KOPT-K1 (cell line): ENCODE measurements at regions not wholly inside any gene's neighbourhood (a gene's known extent, or its start where the extent isn't known, plus 50 kb on each side); places are given as distances from the start of the nearest gene placed in this dataset.

Source experiments
- H3K27ac ChIP-seq: fragments of 200-600 bp; sonication (generic); 2 replicates; pipeline ENCODE4 v1.5.1; 2016; ENCODE audit warnings: antibody characterized with exemption, mild to moderate bottlenecking, low read depth, low read length; ENCODE audit not compliant: poor library complexity, severe bottlenecking
- H3K36me3 ChIP-seq: fragments of 200-600 bp; sonication (generic); 2 replicates; pipeline ENCODE4 v1.5.1; 2017; ENCODE audit warnings: antibody characterized with exemption, mild to moderate bottlenecking, low read length, moderate library complexity; ENCODE audit not compliant: insufficient read depth
- H3K9me3 ChIP-seq: fragments of 200-600 bp; sonication (generic); 2 replicates; pipeline ENCODE4 v1.5.1; 2017; ENCODE audit warnings: antibody characterized with exemption, low read length, mild to moderate bottlenecking; ENCODE audit not compliant: insufficient read depth, poor library complexity, severe bottlenecking

- H3K36me3 ChIP-seq: no peaks in the 10 kb centered on the region
- H3K9me3 ChIP-seq: peaks cover 5% of the 10 kb centered on the region
- no peak overlapping the region for H3K27ac ChIP-seq
These were observed 93.8 kb downstream of the GLRX3 start for GRCh38 chr10:130230036-130230435.

- peaks cover 5% of the 10 kb centered on the region for H3K9me3 ChIP-seq
- no peaks in the 10 kb centered on the region for H3K36me3 ChIP-seq
- H3K27ac ChIP-seq: no peak overlapping the region
These were observed 94.4 kb downstream of the GLRX3 start for GRCh38 chr10:130230611-130231010.

DNA sequence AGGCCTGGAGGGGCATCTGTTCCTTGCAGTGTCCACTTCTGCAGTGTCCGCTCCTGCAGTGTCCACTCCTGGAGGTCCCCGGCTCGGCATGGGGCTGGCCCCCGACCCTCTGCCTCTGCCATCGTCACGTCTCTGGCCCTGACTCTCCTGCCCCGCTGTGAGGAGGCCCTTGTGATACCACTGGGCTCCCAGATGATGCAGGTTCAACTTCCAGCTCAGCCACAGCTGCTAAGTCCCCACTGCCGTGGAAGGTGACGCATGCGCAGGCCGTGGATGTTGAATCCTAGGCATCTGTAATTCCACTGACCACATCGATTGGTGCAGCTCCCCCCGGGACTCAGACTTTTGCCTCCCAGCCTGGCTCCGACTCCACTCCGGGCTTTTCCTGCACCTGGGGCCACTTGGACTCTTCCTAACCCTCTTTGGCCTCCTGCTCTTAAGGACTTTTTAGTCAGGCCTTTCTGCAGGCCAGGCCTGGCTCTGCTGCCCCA, 95.1 kb downstream of the GLRX3 start:
- Histone ChIP-seq H3K27ac (no peak overlapping the region), H3K36me3 (no peaks in the 10 kb centered on the region), H3K9me3 (peaks cover 5% of the 10 kb centered on the region)

DNA sequence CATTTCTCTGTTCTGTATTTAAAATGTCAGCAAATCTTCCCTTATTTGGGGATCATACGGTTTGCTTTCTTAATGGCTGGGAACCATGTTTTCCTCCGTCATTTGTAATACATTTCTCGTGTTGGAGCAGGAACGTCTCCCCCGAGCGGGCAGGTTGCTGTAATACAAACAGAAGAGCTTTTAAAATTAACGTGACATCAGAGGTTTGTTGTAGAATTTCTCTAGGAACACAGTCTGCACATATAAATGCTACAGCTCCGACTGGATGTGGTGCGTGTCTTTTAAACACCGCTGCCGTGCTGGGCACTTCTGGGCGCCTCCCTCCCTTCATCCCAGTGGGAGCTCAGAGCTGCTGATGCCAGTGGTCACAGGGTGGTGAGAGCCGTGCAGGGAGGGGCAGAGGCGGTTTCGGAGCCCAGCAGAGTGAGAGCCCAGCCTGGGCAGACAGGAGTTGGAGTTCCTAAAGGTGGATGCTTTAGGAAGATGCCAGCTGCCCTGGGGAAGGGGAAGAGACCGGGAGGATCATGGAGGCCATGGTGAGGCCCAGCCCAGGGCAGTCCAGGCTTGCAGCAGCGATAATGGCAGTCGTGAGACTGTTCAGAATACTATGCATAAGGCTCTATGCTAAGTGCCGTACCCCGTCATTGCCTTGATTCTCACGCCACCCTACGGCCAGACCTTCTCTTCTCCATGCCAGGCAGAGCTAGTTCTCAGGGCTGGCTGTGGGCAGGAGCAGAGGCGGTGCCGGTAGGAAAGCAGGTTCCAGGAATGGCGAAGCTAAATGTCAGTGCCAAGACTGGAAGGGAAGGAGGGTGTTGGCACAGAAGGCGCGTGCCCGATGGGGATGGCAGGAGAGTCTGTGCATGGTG, 96.2 kb downstream of the GLRX3 start:
- Histone ChIP-seq H3K36me3 (no peaks in the 10 kb centered on the region), H3K27ac (no peak overlapping the region)

GRCh38 chr10:130233035-130233360, 96.8 kb downstream of the GLRX3 start:
- Histone ChIP-seq H3K9me3 (no peaks in the 10 kb centered on the region), H3K36me3 (no peaks in the 10 kb centered on the region), H3K27ac (no peak overlapping the region)

More for the DNA sequence above, 96.2 kb downstream of the GLRX3 start:
- peaks cover under 1% of the 10 kb centered on the region for H3K9me3 ChIP-seq

GRCh38 chr10:130233426-130233825, 97.2 kb downstream of the GLRX3 start:
- no peaks in the 10 kb centered on the region for H3K9me3 ChIP-seq
- H3K27ac ChIP-seq: no peak overlapping the region
- no peaks in the 10 kb centered on the region for H3K36me3 ChIP-seq

DNA sequence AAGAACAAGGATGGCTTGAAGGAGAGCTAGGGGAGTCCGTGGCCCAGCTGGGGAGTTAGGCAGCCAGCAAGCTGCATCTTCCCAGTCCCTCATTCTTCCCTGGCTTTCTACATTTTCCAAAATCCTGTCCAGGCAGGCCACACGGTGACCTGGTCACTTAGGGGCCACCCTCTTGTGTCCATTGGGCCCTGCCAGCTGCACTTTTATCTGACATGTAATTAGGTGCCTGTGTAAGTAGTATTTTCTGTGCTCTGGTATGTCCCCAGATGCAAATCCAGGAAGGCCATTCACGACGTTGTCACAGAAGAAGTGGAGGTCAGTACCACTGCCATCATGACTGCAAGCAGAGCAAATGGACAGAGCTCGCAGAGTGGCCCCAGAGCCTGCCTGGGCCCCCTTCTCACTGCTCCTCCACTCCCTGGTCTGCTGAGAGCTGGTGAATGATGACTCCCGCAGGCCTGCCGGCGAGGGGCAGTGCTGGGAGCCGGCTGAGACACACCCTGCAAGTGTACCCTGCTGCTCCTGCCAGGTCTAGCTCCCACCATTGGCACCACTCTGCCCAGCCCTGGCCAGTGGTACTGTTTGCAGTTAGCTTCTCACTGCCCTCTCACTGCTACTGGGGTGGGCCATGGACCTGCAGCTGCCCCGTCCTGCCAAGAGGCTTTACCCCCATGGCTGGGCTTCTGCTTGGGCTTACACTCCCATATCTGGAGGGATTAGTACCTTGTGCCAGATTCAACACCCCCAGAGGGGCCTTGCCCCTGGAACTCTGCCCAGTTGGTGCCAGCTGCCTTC, 98.2 kb downstream of the GLRX3 start:
- no peaks in the 10 kb centered on the region for H3K9me3 ChIP-seq
- H3K27ac ChIP-seq: no peak overlapping the region
- no peaks in the 10 kb centered on the region for H3K36me3 ChIP-seq

GRCh38 chr10:130236711-130237110, 100.5 kb downstream of the GLRX3 start:
- Histone ChIP-seq H3K27ac (no peak overlapping the region), H3K36me3 (no peaks in the 10 kb centered on the region), H3K9me3 (peaks cover 11% of the 10 kb centered on the region)

GRCh38 chr10:130240409-130240808, 104.2 kb downstream of the GLRX3 start:
- H3K27ac ChIP-seq: no peak overlapping the region
- H3K36me3 ChIP-seq: no peaks in the 10 kb centered on the region
- peaks cover 22% of the 10 kb centered on the region for H3K9me3 ChIP-seq

- no peak overlapping the region for H3K27ac ChIP-seq
- H3K36me3 ChIP-seq: no peaks in the 10 kb centered on the region
- H3K9me3 ChIP-seq: peaks cover 22% of the 10 kb centered on the region
These were observed 106.3 kb downstream of the GLRX3 start for GRCh38 chr10:130242513-130242912.

DNA sequence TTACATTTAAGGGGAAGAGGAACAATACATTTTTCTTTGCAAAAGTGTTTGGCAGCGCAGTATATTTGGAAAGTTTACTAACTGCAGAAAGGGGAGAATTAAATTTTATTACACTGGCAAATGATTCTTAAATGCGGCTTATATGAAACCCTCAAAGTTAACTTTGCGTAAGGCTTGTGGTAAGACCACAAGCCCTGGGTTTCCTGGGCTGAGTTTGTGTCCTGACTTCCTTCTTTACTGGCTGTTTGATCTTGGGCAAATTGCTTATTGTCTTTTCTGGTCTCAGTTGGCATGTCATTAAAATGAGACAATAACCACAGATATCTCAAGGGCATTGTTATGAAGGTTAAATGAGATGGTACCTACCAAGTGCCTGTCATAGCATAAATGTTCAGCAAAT, 106.8 kb downstream of the GLRX3 start:
- Histone ChIP-seq H3K9me3 (peaks cover 22% of the 10 kb centered on the region), H3K36me3 (no peaks in the 10 kb centered on the region), H3K27ac (no peak overlapping the region)

- peaks cover 22% of the 10 kb centered on the region for H3K9me3 ChIP-seq
- no peaks in the 10 kb centered on the region for H3K36me3 ChIP-seq
- no peak overlapping the region for H3K27ac ChIP-seq
These were observed 108.1 kb downstream of the GLRX3 start for GRCh38 chr10:130244031-130244927.

- Histone ChIP-seq H3K36me3 (no peaks in the 10 kb centered on the region), H3K9me3 (peaks cover 22% of the 10 kb centered on the region), H3K27ac (no peak overlapping the region)
These were observed 108.8 kb downstream of the GLRX3 start for GRCh38 chr10:130244928-130245495.

GRCh38 chr10:130246113-130246512, 109.9 kb downstream of the GLRX3 start:
- Histone ChIP-seq H3K9me3 (peaks cover 17% of the 10 kb centered on the region), H3K27ac (no peak overlapping the region), H3K36me3 (no peaks in the 10 kb centered on the region)
